ENCODE measurements at regions not wholly inside any gene's neighbourhood (a gene's known extent, or its start where the extent isn't known, plus 50 kb on each side); places are given as distances from the start of the nearest gene placed in this dataset.

DNA sequence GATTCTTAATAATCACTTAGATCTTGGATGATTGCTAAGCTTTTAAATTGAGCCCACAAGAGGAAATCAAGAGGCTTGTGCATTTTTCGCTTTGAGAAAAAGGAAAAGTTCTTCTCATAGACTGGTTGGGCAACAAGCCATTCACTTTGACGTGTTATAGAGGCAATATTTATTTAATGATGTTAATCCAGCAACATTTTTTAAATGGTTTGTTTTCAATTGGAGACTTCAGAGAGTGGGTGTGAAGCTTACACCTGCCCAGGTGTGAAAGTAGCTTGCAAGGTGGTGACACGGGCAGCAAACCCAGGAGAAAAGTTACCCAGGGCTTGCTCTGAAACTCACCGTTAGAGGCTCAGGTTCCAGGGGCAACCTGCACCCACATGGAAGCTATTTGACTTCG, 858.9 kb downstream of the GALR1 start:
- no peaks in the 10 kb centered on the region for H3K4me1 ChIP-seq
- no peak overlapping the region for H3K4me3 ChIP-seq
- TF ChIP-seq, protein P1, sequence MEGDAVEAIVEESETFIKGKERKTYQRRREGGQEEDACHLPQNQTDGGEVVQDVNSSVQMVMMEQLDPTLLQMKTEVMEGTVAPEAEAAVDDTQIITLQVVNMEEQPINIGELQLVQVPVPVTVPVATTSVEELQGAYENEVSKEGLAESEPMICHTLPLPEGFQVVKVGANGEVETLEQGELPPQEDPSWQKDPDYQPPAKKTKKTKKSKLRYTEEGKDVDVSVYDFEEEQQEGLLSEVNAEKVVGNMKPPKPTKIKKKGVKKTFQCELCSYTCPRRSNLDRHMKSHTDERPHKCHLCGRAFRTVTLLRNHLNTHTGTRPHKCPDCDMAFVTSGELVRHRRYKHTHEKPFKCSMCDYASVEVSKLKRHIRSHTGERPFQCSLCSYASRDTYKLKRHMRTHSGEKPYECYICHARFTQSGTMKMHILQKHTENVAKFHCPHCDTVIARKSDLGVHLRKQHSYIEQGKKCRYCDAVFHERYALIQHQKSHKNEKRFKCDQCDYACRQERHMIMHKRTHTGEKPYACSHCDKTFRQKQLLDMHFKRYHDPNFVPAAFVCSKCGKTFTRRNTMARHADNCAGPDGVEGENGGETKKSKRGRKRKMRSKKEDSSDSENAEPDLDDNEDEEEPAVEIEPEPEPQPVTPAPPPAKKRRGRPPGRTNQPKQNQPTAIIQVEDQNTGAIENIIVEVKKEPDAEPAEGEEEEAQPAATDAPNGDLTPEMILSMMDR (IDR thresholded peaks at IDR 0.05): no peak
- TF ChIP-seq POLR2A (IDR thresholded peaks at IDR 0.05): no peak
- no peak for TF ChIP-seq EP300 (IDR thresholded peaks at IDR 0.05; ENCODE audit: low read depth)
- no peak for TF ChIP-seq POLR2AphosphoS5 (IDR thresholded peaks at IDR 0.05)
- no peak for DNase-seq
- H3K27me3 ChIP-seq: no peaks in the 10 kb centered on the region
- H3K9me3 ChIP-seq: no peaks in the 10 kb centered on the region
- WGBS, 2 donors (ENCODE audit: low coverage in 1 of 2): 34 to 62% methylated on average over 2 to 5 of the region's 5 CpGs
- in situ Hi-C loops (cut with MboI; ENCODE audit: low pct_ligation_motif_present in 1 of 4, low pct_unique_long_range_greater_than_20kb in 1 of 4, low sequenced_read_pairs in 3 of 4) (no loop called here), intact Hi-C loops (cut with DNase I; ENCODE audit: low total_unique reads) (no loop called here)
- H3K27ac ChIP-seq: no peak overlapping the region
- H3K36me3 ChIP-seq: no peaks in the 10 kb centered on the region

DNA sequence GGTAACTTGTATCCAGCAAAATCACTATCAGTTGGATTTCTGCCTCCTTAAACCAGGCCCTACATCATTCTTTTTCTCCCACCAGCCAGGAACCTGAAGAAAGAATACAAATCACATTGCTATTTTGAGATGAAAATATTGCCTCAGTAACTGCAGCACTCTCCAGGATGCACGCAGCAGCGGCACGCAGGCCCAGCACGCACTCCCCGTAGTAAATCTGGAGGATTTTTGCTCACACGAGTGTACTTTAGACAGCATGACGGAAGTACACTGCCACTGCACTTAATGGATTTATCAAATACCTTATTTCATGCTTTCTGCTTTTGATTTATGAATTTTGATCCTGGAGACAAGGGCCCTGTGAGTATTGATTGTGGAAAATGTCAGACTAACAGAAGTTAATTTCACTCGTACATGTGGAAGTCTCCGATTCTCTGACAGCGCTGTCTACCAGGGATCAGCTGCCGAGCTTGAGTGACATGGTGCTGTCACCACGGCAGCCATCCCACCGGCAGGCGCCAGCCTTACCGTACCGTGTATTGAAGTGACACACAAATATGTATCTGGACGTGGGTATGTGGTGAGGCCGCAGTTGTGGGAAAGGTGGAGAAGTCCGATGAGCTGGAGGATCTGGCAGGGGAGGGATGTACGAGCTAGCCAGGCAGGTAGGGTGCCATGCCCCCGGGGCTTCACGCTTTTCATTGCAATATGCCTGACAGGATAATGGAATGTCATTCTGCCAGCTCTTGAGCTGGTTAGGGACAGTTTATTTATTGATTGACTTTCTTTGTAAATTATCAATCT, 863.7 kb downstream of the GALR1 start:
- no peak overlapping the region for H3K27ac ChIP-seq
- TF ChIP-seq POLR2A (IDR thresholded peaks at IDR 0.05) (no peak), POLR2AphosphoS5 (IDR thresholded peaks at IDR 0.05) (no peak), EP300 (IDR thresholded peaks at IDR 0.05; ENCODE audit: low read depth) (no peak)
- TF ChIP-seq, protein P1 (IDR thresholded peaks at IDR 0.05): no peak
- H3K36me3 ChIP-seq: no peaks in the 10 kb centered on the region
- H3K4me1 ChIP-seq: no peaks in the 10 kb centered on the region
- H3K9me3 ChIP-seq: no peaks in the 10 kb centered on the region
- H3K4me3 ChIP-seq: no peak overlapping the region
- in situ Hi-C loops (cut with MboI; ENCODE audit: low pct_ligation_motif_present in 1 of 4, low pct_unique_long_range_greater_than_20kb in 1 of 4, low sequenced_read_pairs in 3 of 4): no loop called here
- WGBS, 2 donors (ENCODE audit: low coverage in 1 of 2): 93 to 97% methylated on average over 10 to 22 of the region's 22 CpGs
- DNase-seq: no peak
- H3K27me3 ChIP-seq: no peaks in the 10 kb centered on the region
- intact Hi-C loops (cut with DNase I; ENCODE audit: low total_unique reads): no loop called here

DNA sequence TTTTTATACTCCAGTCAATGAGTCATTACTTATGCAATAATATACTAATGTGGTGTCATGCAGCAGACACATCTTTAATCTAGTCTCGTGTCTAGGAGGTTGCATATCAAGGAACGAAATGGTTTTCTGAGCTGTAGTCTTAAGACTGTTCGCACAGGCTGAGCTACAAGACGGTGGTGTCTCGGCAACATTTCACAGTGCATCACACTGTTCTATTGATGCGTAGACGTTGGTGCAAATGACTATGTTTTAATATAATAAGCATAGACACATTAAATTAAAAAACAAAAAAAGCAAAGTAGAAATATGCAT, 864.2 kb downstream of the GALR1 start:
- H3K27me3 ChIP-seq: no peaks in the 10 kb centered on the region
- H3K4me3 ChIP-seq: no peak overlapping the region
- no peaks in the 10 kb centered on the region for H3K9me3 ChIP-seq
- WGBS, 2 donors (ENCODE audit: low coverage in 1 of 2): 80 to 84% methylated on average over 2 to 7 of the region's 7 CpGs
- TF ChIP-seq POLR2A (IDR thresholded peaks at IDR 0.05) (no peak), EP300 (IDR thresholded peaks at IDR 0.05; ENCODE audit: low read depth) (no peak), POLR2AphosphoS5 (IDR thresholded peaks at IDR 0.05) (no peak)
- TF ChIP-seq, protein P1 (IDR thresholded peaks at IDR 0.05): no peak
- no peak for DNase-seq
- in situ Hi-C loops (cut with MboI; ENCODE audit: low pct_ligation_motif_present in 1 of 4, low pct_unique_long_range_greater_than_20kb in 1 of 4, low sequenced_read_pairs in 3 of 4): no loop called here
- H3K27ac ChIP-seq: no peak overlapping the region
- intact Hi-C loops (cut with DNase I; ENCODE audit: low total_unique reads): no loop called here
- H3K36me3 ChIP-seq: no peaks in the 10 kb centered on the region
- no peaks in the 10 kb centered on the region for H3K4me1 ChIP-seq

DNA sequence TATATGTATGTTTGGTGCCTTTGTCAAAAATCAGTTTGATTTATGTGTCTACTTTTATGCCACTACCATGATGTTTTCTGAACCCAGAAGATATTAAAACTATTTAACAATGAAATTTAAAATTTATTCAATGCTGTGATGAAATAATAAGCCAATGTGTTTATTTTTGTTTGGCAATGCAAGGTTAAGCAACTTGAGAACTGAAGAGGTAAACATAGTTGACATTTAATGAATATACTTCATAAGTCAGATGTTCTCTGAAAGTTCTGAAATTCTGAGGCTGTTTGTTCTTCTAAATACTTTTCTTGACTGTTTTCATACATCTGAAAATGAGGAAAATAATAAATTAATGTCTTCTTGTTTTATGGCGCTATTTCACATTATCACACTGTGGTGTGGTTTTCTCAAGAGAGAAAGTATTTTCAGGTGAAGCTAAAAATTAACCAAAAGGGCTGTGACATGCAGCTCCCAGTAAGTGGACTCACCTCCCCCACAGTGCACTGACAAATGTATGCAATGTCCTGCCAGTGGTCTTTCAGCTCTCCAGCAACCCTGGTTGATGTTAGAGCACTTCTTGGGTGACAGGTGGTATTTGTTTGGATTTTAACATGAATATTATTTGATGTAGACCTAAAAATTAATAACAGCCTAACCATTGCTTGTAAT, 863.6 kb upstream of the SALL3 start:
- intact Hi-C loops (cut with DNase I; ENCODE audit: low total_unique reads): loop anchor here (5.0 kb wide), 1 partner anchor 189 kb away; no protein-coding TSS in a partner anchor
- WGBS, 2 donors (ENCODE audit: low coverage in 1 of 2): 58 to 69% methylated on average over 1 of the region's 1 CpG
- no peaks in the 10 kb centered on the region for H3K27me3 ChIP-seq
- H3K27ac ChIP-seq: no peak overlapping the region
- TF ChIP-seq, protein P1 (IDR thresholded peaks at IDR 0.05): no peak
- no peak for TF ChIP-seq EP300 (IDR thresholded peaks at IDR 0.05; ENCODE audit: low read depth)
- no peak for TF ChIP-seq POLR2AphosphoS5 (IDR thresholded peaks at IDR 0.05)
- no peak for TF ChIP-seq POLR2A (IDR thresholded peaks at IDR 0.05)
- no peak for DNase-seq
- no peaks in the 10 kb centered on the region for H3K36me3 ChIP-seq
- H3K4me3 ChIP-seq: no peak overlapping the region
- in situ Hi-C loops (cut with MboI; ENCODE audit: low pct_ligation_motif_present in 1 of 4, low pct_unique_long_range_greater_than_20kb in 1 of 4, low sequenced_read_pairs in 3 of 4): no loop called here
- no peaks in the 10 kb centered on the region for H3K9me3 ChIP-seq
- no peaks in the 10 kb centered on the region for H3K4me1 ChIP-seq
